ENCODE measurements at regions not wholly inside any gene's neighbourhood (a gene's known extent, or its start where the extent isn't known, plus 50 kb on each side); places are given as distances from the start of the nearest gene placed in this dataset.

GRCh38 chr10:108421266-108421665 is 1256.8 kb upstream of the SORCS1 start:
- Histone ChIP-seq H3K4me1 (no peaks in the 10 kb centered on the region), H3K9me3 (no peaks in the 10 kb centered on the region), H3K4me3 (no peak overlapping the region), H3K36me3 (no peaks in the 10 kb centered on the region), H3K27me3 (no peaks in the 10 kb centered on the region), H3K27ac (no peak overlapping the region)
- ATAC-seq: no peak
- TF ChIP-seq POLR2A (IDR thresholded peaks at IDR 0.05) (no peak), CTCF (IDR thresholded peaks at IDR 0.05) (no peak)
- intact Hi-C loops (cut with DNase I): no loop called here
- whole genome bisulfite sequencing, 4 donors: 34 to 54% (median 40%) methylated on average over 2 of the region's 2 CpGs
- no peak for DNase-seq

- Histone ChIP-seq H3K36me3 (no peaks in the 10 kb centered on the region), H3K27me3 (no peaks in the 10 kb centered on the region), H3K27ac (no peak overlapping the region), H3K4me3 (no peak overlapping the region), H3K9me3 (no peaks in the 10 kb centered on the region), H3K4me1 (no peaks in the 10 kb centered on the region)
- DNase-seq: no peak
- 70 to 74% (median 72%) methylated on average over 4 of the region's 4 CpGs for WGBS, 4 donors
- intact Hi-C loops (cut with DNase I): no loop called here
- TF ChIP-seq CTCF (IDR thresholded peaks at IDR 0.05) (no peak), POLR2A (IDR thresholded peaks at IDR 0.05) (no peak)
- no peak for ATAC-seq
Observed at GRCh38 chr10:108413954-108414353, 1249.4 kb upstream of the SORCS1 start.

- TF ChIP-seq POLR2A (IDR thresholded peaks at IDR 0.05) (no peak), CTCF (IDR thresholded peaks at IDR 0.05) (no peak)
- Histone ChIP-seq H3K27ac (no peak overlapping the region), H3K4me1 (no peaks in the 10 kb centered on the region), H3K9me3 (no peaks in the 10 kb centered on the region), H3K4me3 (no peak overlapping the region), H3K36me3 (no peaks in the 10 kb centered on the region), H3K27me3 (no peaks in the 10 kb centered on the region)
- DNase-seq: no peak
- no peak for ATAC-seq
- 37 to 64% (median 39%) methylated on average over 2 of the region's 2 CpGs for WGBS, 4 donors
- intact Hi-C loops (cut with DNase I): no loop called here
Observed at GRCh38 chr10:108412323-108412722, 1247.8 kb upstream of the SORCS1 start.

- no peaks in the 10 kb centered on the region for H3K27me3 ChIP-seq
- WGBS, 4 donors: 69 to 80% (median 73%) methylated on average over 2 of the region's 2 CpGs
- ATAC-seq (no peak), DNase-seq (no peak)
- no peak overlapping the region for H3K27ac ChIP-seq
- H3K4me3 ChIP-seq: no peak overlapping the region
- H3K9me3 ChIP-seq: no peaks in the 10 kb centered on the region
- no peaks in the 10 kb centered on the region for H3K4me1 ChIP-seq
- H3K36me3 ChIP-seq: no peaks in the 10 kb centered on the region
- intact Hi-C loops (cut with DNase I): no loop called here
- TF ChIP-seq POLR2A (IDR thresholded peaks at IDR 0.05): no peak
- TF ChIP-seq CTCF (IDR thresholded peaks at IDR 0.05): no peak
Observed at GRCh38 chr10:108411894-108412293, 1247.4 kb upstream of the SORCS1 start.

All from heart left ventricle (tissue), 16 donors.